HG02943 (cell line): ENCODE measurements at regions not wholly inside any gene's neighbourhood (a gene's known extent, or its start where the extent isn't known, plus 50 kb on each side); places are given as distances from the start of the nearest gene placed in this dataset.
"Not testable (repeated sequence)": the region's sequence is repeated elsewhere in the genome, so short reads cannot be mapped to it uniquely, and the experiment has no call there.

ENCODE experiments used
- ATAC-seq: cut with Tn5 transposase; IDR thresholded peaks from one replicate; pipeline ENCODE4 v1.9.1; 2021; ENCODE audit warnings: mild to moderate bottlenecking, low read depth, moderate library complexity; ENCODE audit not compliant: unreplicated experiment

DNA sequence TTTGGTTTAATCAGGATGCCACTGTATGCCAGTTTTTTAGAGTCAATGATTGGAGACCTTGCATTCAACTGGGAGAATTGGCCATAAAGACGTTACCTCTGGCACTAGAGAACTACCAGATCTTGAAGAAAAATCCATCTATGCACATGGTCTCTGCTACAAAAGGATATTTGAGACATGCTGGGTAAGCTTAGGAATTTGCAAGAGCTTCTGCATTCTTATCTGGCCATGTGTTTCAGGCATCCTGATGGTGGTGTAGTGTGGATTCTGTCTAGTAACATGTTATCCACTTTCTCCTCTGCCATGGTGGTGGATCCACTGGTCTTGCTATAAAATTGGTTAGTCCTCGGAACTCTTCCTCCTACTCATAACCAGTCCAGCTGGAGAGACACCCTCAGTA lies 185.3 kb upstream of the WDFY3 start:
- no peak for ATAC-seq

- ATAC-seq: no peak
Measured at GRCh38 chr4:85152480-85152879, 186.0 kb upstream of the WDFY3 start.

- ATAC-seq: no peak
Measured at GRCh38 chr4:85153221-85153620, 186.7 kb upstream of the WDFY3 start.

GRCh38 chr4:85154591-85154990 lies 188.1 kb upstream of the WDFY3 start:
- no peak for ATAC-seq

- no peak for ATAC-seq
Measured at GRCh38 chr4:85165808-85166207, 199.3 kb upstream of the WDFY3 start.

DNA sequence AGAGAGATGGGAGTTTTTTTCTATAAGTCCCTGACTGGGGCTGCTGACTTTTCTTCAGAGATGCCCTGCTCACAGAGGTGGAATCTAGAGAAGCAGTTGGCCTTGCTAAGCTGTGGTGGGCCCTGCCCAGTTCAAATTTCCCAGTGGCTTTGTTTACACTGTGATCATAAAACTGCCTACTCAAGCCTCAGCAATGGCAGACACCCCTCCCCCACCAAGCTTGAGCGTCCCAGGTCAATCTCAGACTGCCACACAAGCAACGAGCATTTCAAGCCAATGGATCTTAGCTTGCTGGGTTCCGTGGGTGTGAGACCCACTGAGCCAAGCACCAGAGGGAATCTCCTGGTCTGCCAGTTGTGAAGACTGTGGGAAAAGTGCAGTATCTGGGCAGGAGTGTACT lies 199.8 kb upstream of the WDFY3 start:
- no peak for ATAC-seq

GRCh38 chr4:85168234-85168834 lies 201.8 kb upstream of the WDFY3 start:
- ATAC-seq: no peak

GRCh38 chr4:85170241-85170640 lies 203.8 kb upstream of the WDFY3 start:
- ATAC-seq: no peak

- ATAC-seq: no peak
Measured at GRCh38 chr4:85175190-85175589, 208.7 kb upstream of the WDFY3 start.

DNA sequence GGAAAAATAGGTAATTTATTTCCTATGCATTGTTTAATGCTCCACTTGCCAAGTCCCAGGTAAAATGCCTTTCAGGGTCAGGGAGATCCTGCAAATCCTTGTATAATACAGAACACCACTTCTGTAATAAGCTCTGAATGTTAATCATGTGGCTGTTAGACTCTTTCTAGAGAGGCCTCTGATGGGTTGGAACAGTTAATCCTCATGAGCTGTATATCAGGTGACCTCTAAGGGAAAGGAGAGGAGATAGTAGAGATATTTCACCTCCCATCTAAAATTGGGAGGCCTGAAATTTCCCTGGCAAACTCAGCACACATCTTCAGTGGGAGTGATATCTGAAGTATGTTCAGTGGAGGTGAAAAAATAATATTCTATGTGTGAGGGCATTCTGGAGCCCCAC lies 210.6 kb upstream of the WDFY3 start:
- no peak for ATAC-seq

GRCh38 chr4:85177679-85178078 lies 211.2 kb upstream of the WDFY3 start:
- no peak for ATAC-seq

GRCh38 chr4:85180533-85180932 lies 214.0 kb upstream of the WDFY3 start:
- no peak for ATAC-seq

DNA sequence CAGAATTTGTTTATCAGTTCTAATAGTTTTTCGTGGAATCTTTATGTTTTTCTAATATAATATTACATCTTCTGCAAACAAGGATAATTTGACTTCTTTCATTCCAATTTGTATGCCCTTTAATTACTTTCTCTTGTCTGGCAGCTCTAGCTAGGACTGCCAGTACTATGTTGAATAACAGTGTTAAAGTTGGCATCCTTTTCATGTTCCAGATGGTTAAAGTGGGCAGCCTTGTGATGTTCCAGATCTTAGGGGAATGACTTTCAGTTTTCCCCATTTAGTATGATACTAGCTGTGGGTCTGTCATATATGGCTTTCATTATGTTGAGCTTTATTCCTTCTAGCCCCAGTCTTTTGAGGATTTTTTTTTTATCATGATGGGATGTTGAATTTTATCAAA lies 220.6 kb upstream of the WDFY3 start:
- ATAC-seq: no peak

- ATAC-seq: not testable (repeated sequence)
Measured at GRCh38 chr4:85196015-85196414, 229.5 kb upstream of the WDFY3 start.

- ATAC-seq: no peak
Measured at GRCh38 chr4:85200106-85200505, 233.6 kb upstream of the WDFY3 start.

- ATAC-seq: no peak
Measured at GRCh38 chr4:85209161-85209560, 242.7 kb upstream of the WDFY3 start.

DNA sequence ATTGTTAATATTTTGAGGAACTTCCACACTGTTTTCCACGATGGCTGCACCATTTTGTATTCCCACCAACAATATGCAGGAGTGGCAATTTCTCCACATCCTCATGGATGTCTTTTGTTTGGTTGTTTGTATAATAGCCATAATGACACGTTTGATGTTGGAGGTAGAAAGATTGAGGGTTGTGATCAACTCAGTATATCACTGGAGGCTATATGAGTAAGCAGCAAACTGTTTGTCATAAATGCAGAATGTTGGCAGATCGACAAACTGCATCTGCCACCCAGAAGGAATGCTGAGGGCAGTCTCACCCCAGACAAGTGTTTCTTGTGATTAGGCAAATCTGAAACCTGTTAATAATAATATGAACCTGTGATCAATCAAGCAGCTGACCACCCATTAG lies 243.9 kb upstream of the WDFY3 start:
- no peak for ATAC-seq

GRCh38 chr4:85216571-85216970 lies 250.1 kb upstream of the WDFY3 start:
- not testable (repeated sequence) for ATAC-seq

- no peak for ATAC-seq
Measured at GRCh38 chr4:85218756-85219155, 252.3 kb upstream of the WDFY3 start.

- no peak for ATAC-seq
Measured at GRCh38 chr4:85221606-85222005, 253.3 kb upstream of the ARHGAP24 start.

GRCh38 chr4:85222561-85222960 lies 252.4 kb upstream of the ARHGAP24 start:
- no peak for ATAC-seq

DNA sequence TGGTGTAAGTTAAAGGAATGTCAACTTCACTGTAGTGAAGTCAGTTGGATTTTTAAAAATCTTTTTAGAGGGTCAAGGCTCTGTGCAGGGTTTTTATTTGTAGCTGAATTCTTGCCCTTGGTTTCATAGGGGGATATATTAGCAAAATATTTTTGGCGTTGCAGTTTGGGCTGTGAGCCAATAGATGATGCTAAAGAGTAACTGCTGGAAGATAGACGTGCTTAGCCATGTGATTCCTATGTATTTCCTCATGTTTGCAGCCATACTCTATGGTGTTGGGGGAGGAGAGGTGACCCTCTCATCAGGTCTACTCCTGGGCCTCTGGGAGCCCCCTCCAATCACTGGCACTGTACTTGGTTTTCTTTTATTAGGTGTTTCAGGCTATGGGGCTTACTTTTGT lies 246.7 kb upstream of the ARHGAP24 start:
- ATAC-seq: no peak

GRCh38 chr4:85233516-85233915 lies 241.4 kb upstream of the ARHGAP24 start:
- ATAC-seq: no peak
